GM23248 (cell line): ENCODE measurements at regions not wholly inside any gene's neighbourhood (a gene's known extent, or its start where the extent isn't known, plus 50 kb on each side); places are given as distances from the start of the nearest gene placed in this dataset.

Experiments
- EZH2 ChIP-seq: fragments of 200-600 bp; sonication (generic); IDR thresholded peaks from 2 replicates; pipeline ENCODE4 v1.6.1; 2018; ENCODE audit warnings: antibody characterized with exemption, mild to moderate bottlenecking; ENCODE audit not compliant: insufficient read depth, poor library complexity, severe bottlenecking
- EZH2phosphoT487 ChIP-seq: fragments of 200-600 bp; sonication (generic); IDR thresholded peaks from 2 replicates; pipeline ENCODE4 v1.6.1; 2018; ENCODE audit warnings: antibody characterized with exemption, moderate library complexity, mild to moderate bottlenecking, low read depth; ENCODE audit not compliant: insufficient read depth

DNA sequence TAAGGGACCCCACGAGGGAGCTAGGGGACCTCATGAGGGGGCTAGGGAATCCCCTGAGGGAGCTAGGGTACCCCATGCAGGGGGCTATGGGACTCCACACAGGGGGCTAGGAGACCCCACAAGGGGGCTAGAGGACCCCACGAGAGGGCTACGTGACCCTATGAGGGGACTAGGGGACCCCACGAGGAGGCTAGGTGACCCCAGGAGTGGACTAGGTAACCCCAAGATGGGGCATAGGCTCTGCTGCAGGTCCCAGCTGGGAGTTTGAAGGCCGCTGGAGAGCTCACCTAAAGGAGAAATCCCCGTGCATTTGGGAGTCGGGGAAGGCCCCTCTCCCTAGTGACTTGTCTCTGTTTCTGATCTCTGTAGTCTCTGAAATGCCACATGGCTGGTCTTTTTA lies 50.0 kb upstream of the DMRTB1 start:
- no peak for TF ChIP-seq EZH2
- TF ChIP-seq EZH2phosphoT487 = no peak
